Bronchial epithelial cell (primary cell): ENCODE measurements at regions not wholly inside any gene's neighbourhood (a gene's known extent, or its start where the extent isn't known, plus 50 kb on each side); places are given as distances from the start of the nearest gene placed in this dataset.

Experiments used
- DNase-seq: peaks from one replicate; pipeline ENCODE4 v3.0.0-alpha.2; 2010; ENCODE audit warnings: low read depth
- FAIRE-seq: peaks from 2 replicates; lab custom pipeline; 2011; peaks lifted over from hg19 to GRCh38; lab: Jason Lieb, UNC
- H3K27me3 ChIP-seq: 2 replicates; pipeline ENCODE4 v1.5.1; 2011; ENCODE audit warnings: low read length; ENCODE audit not compliant: control insufficient read depth, insufficient read depth
- H3K36me3 ChIP-seq: 2 replicates; pipeline ENCODE4 v1.5.1; 2011; ENCODE audit warnings: low read length; ENCODE audit not compliant: control insufficient read depth, insufficient read depth
- H3K4me3 ChIP-seq: 2 replicates; pipeline ENCODE4 v1.5.1; 2011; ENCODE audit warnings: mild to moderate bottlenecking, low read depth, low read length, control low read depth
- CTCF ChIP-seq: IDR thresholded peaks from 2 replicates; pipeline ENCODE4 v1.5.1; 2011; ENCODE audit warnings: mild to moderate bottlenecking, moderate library complexity, low read length, control low read depth, inconsistent platforms; ENCODE audit not compliant: insufficient read depth, severe bottlenecking

- no peak for FAIRE-seq
Measured at GRCh38 chr13:85419611-85420010, 379.6 kb downstream of the SLITRK6 start.

GRCh38 chr13:85417807-85418206, 381.4 kb downstream of the SLITRK6 start:
- H3K27me3 ChIP-seq, result no peaks in the 10 kb centered on the region
- TF ChIP-seq CTCF, result no peak
- no peak overlapping the region for H3K4me3 ChIP-seq
- DNase-seq, result no peak
- no peaks in the 10 kb centered on the region for H3K36me3 ChIP-seq
- no peak for FAIRE-seq

More at GRCh38 chr13:85419611-85420010, 379.6 kb downstream of the SLITRK6 start:
- no peak overlapping the region for H3K4me3 ChIP-seq
- peak; percentile 86 for DNase-seq
- no peak for TF ChIP-seq CTCF
- H3K27me3 ChIP-seq, result no peaks in the 10 kb centered on the region
- no peaks in the 10 kb centered on the region for H3K36me3 ChIP-seq

- Histone ChIP-seq H3K4me3 (no peak overlapping the region), H3K27me3 (no peaks in the 10 kb centered on the region), H3K36me3 (no peaks in the 10 kb centered on the region)
- TF ChIP-seq CTCF, result no peak
- no peak for FAIRE-seq
- DNase-seq, result no peak
Measured at GRCh38 chr13:85413664-85414063, 385.6 kb downstream of the SLITRK6 start.

- FAIRE-seq (no peak), DNase-seq (no peak)
- Histone ChIP-seq H3K4me3 (no peak overlapping the region), H3K27me3 (no peaks in the 10 kb centered on the region), H3K36me3 (no peaks in the 10 kb centered on the region)
- no peak for TF ChIP-seq CTCF
Measured at GRCh38 chr13:85412448-85412847, 386.8 kb downstream of the SLITRK6 start.

GRCh38 chr13:85411591-85411990, 387.6 kb downstream of the SLITRK6 start:
- DNase-seq (no peak), FAIRE-seq (no peak)
- no peak for TF ChIP-seq CTCF
- no peaks in the 10 kb centered on the region for H3K27me3 ChIP-seq
- no peaks in the 10 kb centered on the region for H3K36me3 ChIP-seq
- H3K4me3 ChIP-seq, result no peak overlapping the region

- no peak for DNase-seq
- Histone ChIP-seq H3K36me3 (no peaks in the 10 kb centered on the region), H3K27me3 (no peaks in the 10 kb centered on the region), H3K4me3 (no peak overlapping the region)
- FAIRE-seq, result no peak
- no peak for TF ChIP-seq CTCF
Measured at GRCh38 chr13:85408415-85408814, 390.8 kb downstream of the SLITRK6 start.
